HG03521 (cell line): ENCODE measurements at regions not wholly inside any gene's neighbourhood (a gene's known extent, or its start where the extent isn't known, plus 50 kb on each side); places are given as distances from the start of the nearest gene placed in this dataset.
"Not testable (repeated sequence)": the region's sequence is repeated elsewhere in the genome, so short reads cannot be mapped to it uniquely, and the experiment has no call there.

Source experiments
- ATAC-seq: cut with Tn5 transposase; IDR thresholded peaks from one replicate; pipeline ENCODE4 v1.9.1; 2021; ENCODE audit warnings: mild to moderate bottlenecking, moderate library complexity; ENCODE audit not compliant: unreplicated experiment

- ATAC-seq: not testable (repeated sequence)
These were observed 125.3 kb downstream of the GOLGA6L4 start for GRCh38 chr15:84360902-84361301.

GRCh38 chr15:84384421-84384820, 148.8 kb downstream of the GOLGA6L4 start:
- not testable (repeated sequence) for ATAC-seq

- ATAC-seq: no peak
These were observed 151.5 kb downstream of the GOLGA6L4 start for GRCh38 chr15:84387086-84387485.

GRCh38 chr15:84388201-84388600, 152.6 kb downstream of the GOLGA6L4 start:
- not testable (repeated sequence) for ATAC-seq

- ATAC-seq: not testable (repeated sequence)
These were observed 153.1 kb downstream of the GOLGA6L4 start for GRCh38 chr15:84388638-84389037.

GRCh38 chr15:84390324-84390723, 154.8 kb downstream of the GOLGA6L4 start:
- not testable (repeated sequence) for ATAC-seq

GRCh38 chr15:84391191-84391590, 155.6 kb downstream of the GOLGA6L4 start:
- ATAC-seq: no peak

- ATAC-seq: not testable (repeated sequence)
These were observed 156.4 kb downstream of the GOLGA6L4 start for GRCh38 chr15:84392020-84392419.

- not testable (repeated sequence) for ATAC-seq
These were observed 157.9 kb downstream of the GOLGA6L4 start for GRCh38 chr15:84393386-84393936.

- ATAC-seq: not testable (repeated sequence)
These were observed 158.4 kb downstream of the GOLGA6L4 start for GRCh38 chr15:84393966-84394365.

GRCh38 chr15:84395384-84395783, 159.8 kb downstream of the GOLGA6L4 start:
- ATAC-seq: not testable (repeated sequence)

- not testable (repeated sequence) for ATAC-seq
These were observed 160.3 kb downstream of the GOLGA6L4 start for GRCh38 chr15:84395881-84396280.

GRCh38 chr15:84397066-84397465, 161.5 kb downstream of the GOLGA6L4 start:
- ATAC-seq: not testable (repeated sequence)

- not testable (repeated sequence) for ATAC-seq
These were observed 162.5 kb downstream of the GOLGA6L4 start for GRCh38 chr15:84398087-84398486.

- ATAC-seq: no peak
These were observed 163.5 kb downstream of the GOLGA6L4 start for GRCh38 chr15:84398763-84399701.

- ATAC-seq: no peak
These were observed 164.6 kb downstream of the GOLGA6L4 start for GRCh38 chr15:84400017-84400740.

- ATAC-seq: no peak
These were observed 165.2 kb downstream of the GOLGA6L4 start for GRCh38 chr15:84400820-84401219.

- ATAC-seq: not testable (repeated sequence)
These were observed 165.9 kb downstream of the GOLGA6L4 start for GRCh38 chr15:84401461-84401860.

- not testable (repeated sequence) for ATAC-seq
These were observed 166.6 kb downstream of the GOLGA6L4 start for GRCh38 chr15:84401891-84402840.
